ENCODE measurements at regions not wholly inside any gene's neighbourhood (a gene's known extent, or its start where the extent isn't known, plus 50 kb on each side); places are given as distances from the start of the nearest gene placed in this dataset.

- TF ChIP-seq ZNF512 (CRISPR knock-in tag; IDR thresholded peaks at IDR 0.05) (no peak), GRHL1 (CRISPR knock-in tag; conservative IDR thresholded peaks at IDR 0.05) (no peak)
Observed at GRCh38 chr11:42806191-42806590, 505.6 kb upstream of the API5 start (continued).

- Histone ChIP-seq H3K79me2 (ENCODE audit: insufficient read depth, low read length) (no peaks in the 10 kb centered on the region), H3K36me3 (replicated peaks in 1 of 2; ENCODE audit: control insufficient read depth in 1 of 2, insufficient read depth in 2 of 2, low read length in 2 of 2) (no peaks in the 10 kb centered on the region), H3K9ac (ENCODE audit: insufficient read depth, low read depth, low read length) (no peak overlapping the region), H3K4me2 (ENCODE audit: low read depth, low read length) (no peak overlapping the region), H4K20me1 (ENCODE audit: insufficient read depth, low read length) (no peaks in the 10 kb centered on the region), H2AFZ (ENCODE audit: low read length) (no peak overlapping the region), H3K4me3 (replicated peaks in 1 of 3; ENCODE audit: insufficient read depth in 1 of 3, low read depth in 2 of 3, low read length in 3 of 3) (no peak overlapping the region), H3K27ac (ENCODE audit: extremely low read length, insufficient read depth, low read length) (no peak overlapping the region), H3K4me1 (ENCODE audit: insufficient read depth, low read length) (peaks cover under 1% of the 10 kb centered on the region; the same call in 1 of the 2 replicates), H3K9me3 (ENCODE audit: low read length) (no peaks in the 10 kb centered on the region), H3K27me3 (ENCODE audit: control insufficient read depth in 1 of 2, insufficient read depth in 2 of 2, low read length in 2 of 2) (no peaks in the 10 kb centered on the region)
- DNase-seq (ENCODE audit: low spot score) = no peak
- BruUV-seq (replicated peaks) = no TSS peak
- FAIRE-seq = no peak
- 0% methylated on average over 1 of the region's 1 CpG for WGBS (ENCODE audit: low lambda C conversion rate)
- CTCF ChIA-PET (ENCODE audit: low intra/inter-chr PET ratio, low total read pairs) = no interaction called here
- POLR2A ChIA-PET = no interaction called here
- in situ Hi-C loops (cut with HindIII; ENCODE audit: extremely low pct_ligation_motif_present, low pct_unique_long_range_greater_than_20kb) (no loop called here), intact Hi-C loops (cut with micrococcal nuclease; ENCODE audit: unreplicated experiment) (no loop called here)
- ATAC-seq = no peak
- no peak for TF ChIP-seq ZFP36 (IDR thresholded peaks at IDR 0.05; ENCODE audit: borderline replicate concordance, low read depth, low read length, partially characterized antibody)
- no peak for TF ChIP-seq GTF3A (CRISPR knock-in tag; conservative IDR thresholded peaks at IDR 0.05)
- TF ChIP-seq ZNF333 (CRISPR knock-in tag; IDR thresholded peaks at IDR 0.05; ENCODE audit: borderline replicate concordance) = no peak
- no peak for TF ChIP-seq MIER2 (CRISPR knock-in tag; IDR thresholded peaks at IDR 0.05)
- TF ChIP-seq POLR2G (IDR thresholded peaks at IDR 0.05; ENCODE audit: low read depth, low read length) = no peak
- TF ChIP-seq MTA3 (CRISPR knock-in tag; IDR thresholded peaks at IDR 0.05) = no peak
- TF ChIP-seq KLF13 (CRISPR knock-in tag; IDR thresholded peaks at IDR 0.05) = no peak
- TF ChIP-seq ZNF251 (CRISPR knock-in tag; IDR thresholded peaks at IDR 0.05) = no peak
- TF ChIP-seq ZUFSP (CRISPR knock-in tag; IDR thresholded peaks at IDR 0.05; ENCODE audit: borderline replicate concordance) = no peak
Observed at GRCh38 chr11:42812361-42812760, 499.4 kb upstream of the API5 start.
